ENCODE measurements at regions not wholly inside any gene's neighbourhood (a gene's known extent, or its start where the extent isn't known, plus 50 kb on each side); places are given as distances from the start of the nearest gene placed in this dataset.
A peak's percentile ranks its signal among the peaks of the same experiment; 100 is the strongest.

- no peak for ATAC-seq (ENCODE audit: poor library complexity)
- DNase-seq, result no peak
- intact Hi-C loops (cut with DNase I), result no loop called here
These were observed 173.5 kb upstream of the DMAC1 start for GRCh38 chr9:7973123-7973522.

GRCh38 chr9:7970681-7971330 is 171.2 kb upstream of the DMAC1 start:
- DNase-seq, result no peak
- intact Hi-C loops (cut with DNase I), result no loop called here
- no peak for ATAC-seq (ENCODE audit: poor library complexity)

GRCh38 chr9:7968687-7969086 is 169.1 kb upstream of the DMAC1 start:
- ATAC-seq (ENCODE audit: poor library complexity) (no peak), DNase-seq (no peak)
- intact Hi-C loops (cut with DNase I), result no loop called here

GRCh38 chr9:7967851-7968250 is 168.3 kb upstream of the DMAC1 start:
- ATAC-seq (ENCODE audit: poor library complexity), result no peak
- no peak for DNase-seq
- intact Hi-C loops (cut with DNase I), result no loop called here

GRCh38 chr9:7967093-7967827 is 167.7 kb upstream of the DMAC1 start:
- ATAC-seq (ENCODE audit: poor library complexity) (no peak), DNase-seq (no peak)
- intact Hi-C loops (cut with DNase I), result no loop called here

- intact Hi-C loops (cut with DNase I), result no loop called here
- no peak for DNase-seq
- ATAC-seq (ENCODE audit: poor library complexity), result no peak
These were observed 165.5 kb upstream of the DMAC1 start for GRCh38 chr9:7965063-7965462.

- intact Hi-C loops (cut with DNase I), result no loop called here
- DNase-seq (no peak), ATAC-seq (ENCODE audit: poor library complexity) (peak; percentile 41)
These were observed 163.4 kb upstream of the DMAC1 start for GRCh38 chr9:7963026-7963425.

GRCh38 chr9:7961076-7961475 is 161.5 kb upstream of the DMAC1 start:
- intact Hi-C loops (cut with DNase I), result no loop called here
- ATAC-seq (ENCODE audit: poor library complexity), result no peak
- no peak for DNase-seq

- no peak for ATAC-seq (ENCODE audit: poor library complexity)
- DNase-seq, result no peak
- intact Hi-C loops (cut with DNase I), result no loop called here
These were observed 160.9 kb upstream of the DMAC1 start for GRCh38 chr9:7960320-7961050.

- intact Hi-C loops (cut with DNase I), result no loop called here
- no peak for DNase-seq
- ATAC-seq (ENCODE audit: poor library complexity), result no peak
These were observed 158.2 kb upstream of the DMAC1 start for GRCh38 chr9:7957803-7958202.

- ATAC-seq (ENCODE audit: poor library complexity) (no peak), DNase-seq (no peak)
- intact Hi-C loops (cut with DNase I), result no loop called here
These were observed 148.0 kb upstream of the DMAC1 start for GRCh38 chr9:7947577-7947976.

- intact Hi-C loops (cut with DNase I), result no loop called here
- DNase-seq, result no peak
These were observed 146.9 kb upstream of the DMAC1 start for GRCh38 chr9:7946458-7946857.

GRCh38 chr9:7944572-7944971 is 145.0 kb upstream of the DMAC1 start:
- peak; percentile 68 for ATAC-seq (ENCODE audit: poor library complexity)
- intact Hi-C loops (cut with DNase I), result no loop called here
- no peak for DNase-seq

More at GRCh38 chr9:7946458-7946857, 146.9 kb upstream of the DMAC1 start:
- no peak for ATAC-seq (ENCODE audit: poor library complexity)

GRCh38 chr9:7937761-7938491 is 138.3 kb upstream of the DMAC1 start:
- intact Hi-C loops (cut with DNase I), result no loop called here

GRCh38 chr9:7936996-7937395 is 137.4 kb upstream of the DMAC1 start:
- DNase-seq (no peak), ATAC-seq (ENCODE audit: poor library complexity) (no peak)
- intact Hi-C loops (cut with DNase I), result no loop called here

More at GRCh38 chr9:7937761-7938491, 138.3 kb upstream of the DMAC1 start:
- no peak for ATAC-seq (ENCODE audit: poor library complexity)
- DNase-seq, result no peak

GRCh38 chr9:7936163-7936562 is 136.6 kb upstream of the DMAC1 start:
- ATAC-seq (ENCODE audit: poor library complexity) (peak; percentile 20), DNase-seq (peak; percentile 40)
- intact Hi-C loops (cut with DNase I), result no loop called here

GRCh38 chr9:7935681-7936080 is 136.1 kb upstream of the DMAC1 start:
- ATAC-seq (ENCODE audit: poor library complexity) (peak; percentile 15), DNase-seq (no peak)
- intact Hi-C loops (cut with DNase I), result no loop called here

GRCh38 chr9:7932767-7933166 is 133.2 kb upstream of the DMAC1 start:
- intact Hi-C loops (cut with DNase I), result no loop called here
- no peak for DNase-seq
- no peak for ATAC-seq (ENCODE audit: poor library complexity)

- intact Hi-C loops (cut with DNase I), result no loop called here
- DNase-seq (no peak), ATAC-seq (ENCODE audit: poor library complexity) (no peak)
These were observed 131.0 kb upstream of the DMAC1 start for GRCh38 chr9:7930613-7931012.

Measured in Right ventricle myocardium superior (tissue), 1 donor.